GM19438 (cell line): ENCODE measurements at regions not wholly inside any gene's neighbourhood (a gene's known extent, or its start where the extent isn't known, plus 50 kb on each side); places are given as distances from the start of the nearest gene placed in this dataset.

Experiments
- ATAC-seq: cut with Tn5 transposase; IDR thresholded peaks from one replicate; pipeline ENCODE4 v1.9.1; 2021; ENCODE audit warnings: low read depth; ENCODE audit not compliant: unreplicated experiment

GRCh38 chr13:39232401-39232980 lies 194.2 kb downstream of the NHLRC3 start:
- no peak for ATAC-seq

- no peak for ATAC-seq
Observed at GRCh38 chr13:39232999-39233398, 194.7 kb downstream of the NHLRC3 start.

GRCh38 chr13:39233519-39233918 lies 195.3 kb downstream of the NHLRC3 start:
- ATAC-seq: no peak

GRCh38 chr13:39244561-39245230 lies 206.4 kb downstream of the NHLRC3 start:
- no peak for ATAC-seq

GRCh38 chr13:39245688-39246087 lies 207.4 kb downstream of the NHLRC3 start:
- no peak for ATAC-seq

- no peak for ATAC-seq
Observed at GRCh38 chr13:39249982-39250381, 211.7 kb downstream of the NHLRC3 start.

GRCh38 chr13:39250440-39250839 lies 212.2 kb downstream of the NHLRC3 start:
- ATAC-seq: no peak

GRCh38 chr13:39251340-39251739 lies 213.1 kb downstream of the NHLRC3 start:
- no peak for ATAC-seq

- ATAC-seq: no peak
Observed at GRCh38 chr13:39253774-39254173, 215.5 kb downstream of the NHLRC3 start.

- ATAC-seq: no peak
Observed at GRCh38 chr13:39254601-39255000, 216.3 kb downstream of the NHLRC3 start.

GRCh38 chr13:39257642-39258041 lies 219.4 kb downstream of the NHLRC3 start:
- ATAC-seq: no peak

GRCh38 chr13:39259371-39260140 lies 221.3 kb downstream of the NHLRC3 start:
- no peak for ATAC-seq

- peak; percentile 74 for ATAC-seq
Observed at GRCh38 chr13:39263033-39263432, 224.8 kb downstream of the NHLRC3 start.

- no peak for ATAC-seq
Observed at GRCh38 chr13:39263531-39263930, 225.3 kb downstream of the NHLRC3 start.

- ATAC-seq: no peak
Observed at GRCh38 chr13:39266426-39266825, 228.2 kb downstream of the NHLRC3 start.

- ATAC-seq: no peak
Observed at GRCh38 chr13:39268398-39268797, 230.1 kb downstream of the NHLRC3 start.

GRCh38 chr13:39269004-39269403 lies 230.7 kb downstream of the NHLRC3 start:
- ATAC-seq: no peak

- no peak for ATAC-seq
Observed at GRCh38 chr13:39269411-39269810, 231.2 kb downstream of the NHLRC3 start.

- no peak for ATAC-seq
Observed at GRCh38 chr13:39272994-39273393, 234.7 kb downstream of the NHLRC3 start.

- no peak for ATAC-seq
Observed at GRCh38 chr13:39273953-39274738, 235.9 kb downstream of the NHLRC3 start.

- ATAC-seq: no peak
Observed at GRCh38 chr13:39274739-39275325, 236.6 kb downstream of the NHLRC3 start.
